ENCODE measurements at regions not wholly inside any gene's neighbourhood (a gene's known extent, or its start where the extent isn't known, plus 50 kb on each side); places are given as distances from the start of the nearest gene placed in this dataset.

DNA sequence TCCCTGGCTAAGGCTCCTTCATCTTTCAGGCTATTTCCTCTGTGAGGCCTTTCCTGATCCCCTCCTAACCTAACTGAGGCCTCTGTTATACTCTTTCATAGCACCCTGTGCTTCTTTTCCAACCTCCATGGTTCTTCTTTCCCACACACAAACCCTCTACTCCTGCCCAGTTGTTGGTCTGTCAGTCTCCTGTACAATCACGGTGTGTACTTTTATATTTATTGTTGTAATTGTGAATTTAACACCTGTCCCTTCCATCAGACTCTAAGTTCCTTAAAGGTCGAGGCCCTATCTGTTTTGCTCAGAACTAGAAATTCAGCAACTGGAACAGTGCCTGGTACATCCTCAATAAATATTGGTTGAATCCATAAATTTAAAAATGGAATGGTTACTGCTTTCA lies 100.2 kb upstream of the KCNE2 start:
- no peak overlapping the region for H3K4me3 ChIP-seq
- DNase-seq (ENCODE audit: low spot score): no peak

DNA sequence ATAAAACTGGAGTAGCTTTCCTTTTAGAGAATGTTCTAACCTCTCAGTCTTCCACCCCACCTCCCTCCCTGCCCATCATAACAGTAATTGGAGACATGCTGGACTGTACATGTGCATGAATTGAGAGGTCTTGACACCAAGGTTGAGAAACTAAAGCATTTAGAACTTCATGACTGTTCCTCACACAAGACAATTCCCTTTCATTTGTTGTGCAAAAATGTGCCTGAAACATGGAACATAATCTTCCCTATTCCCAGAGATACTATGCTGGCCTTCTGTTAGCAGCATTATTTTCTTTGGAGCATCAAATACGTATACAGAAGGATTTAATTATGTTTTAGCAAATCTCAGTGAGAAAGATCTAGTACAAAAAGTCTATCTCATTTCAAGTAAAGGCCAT lies 97.5 kb upstream of the KCNE2 start:
- Histone ChIP-seq H3K4me2 (no peak overlapping the region), H3K9me3 (ENCODE audit: low read depth) (no peaks in the 10 kb centered on the region), H3K27ac (no peak overlapping the region), H3K9me2 (replicated peaks; ENCODE audit: insufficient read depth) (no peaks in the 10 kb centered on the region), H3K27me3 (no peaks in the 10 kb centered on the region), H3K4me1 (ENCODE audit: insufficient read depth) (peaks cover 8% of the 10 kb centered on the region), H4K20me1 (ENCODE audit: insufficient read depth, poor library complexity, severe bottlenecking) (no peaks in the 10 kb centered on the region), H3K79me2 (no peaks in the 10 kb centered on the region), H2AFZ (no peak overlapping the region), H3K4me3 (no peak overlapping the region), H3K36me3 (replicated peaks; ENCODE audit: insufficient read depth, low read depth) (no peaks in the 10 kb centered on the region)
- WGBS (ENCODE audit: low lambda C conversion rate, missing lambda C conversion rate): 82% methylated on average over 1 of the region's 1 CpG
- DNase-seq (ENCODE audit: low spot score): no peak
- TF ChIP-seq EZH2 (IDR thresholded peaks at IDR 0.05; ENCODE audit: borderline replicate concordance): no peak
- TF ChIP-seq, protein P1, sequence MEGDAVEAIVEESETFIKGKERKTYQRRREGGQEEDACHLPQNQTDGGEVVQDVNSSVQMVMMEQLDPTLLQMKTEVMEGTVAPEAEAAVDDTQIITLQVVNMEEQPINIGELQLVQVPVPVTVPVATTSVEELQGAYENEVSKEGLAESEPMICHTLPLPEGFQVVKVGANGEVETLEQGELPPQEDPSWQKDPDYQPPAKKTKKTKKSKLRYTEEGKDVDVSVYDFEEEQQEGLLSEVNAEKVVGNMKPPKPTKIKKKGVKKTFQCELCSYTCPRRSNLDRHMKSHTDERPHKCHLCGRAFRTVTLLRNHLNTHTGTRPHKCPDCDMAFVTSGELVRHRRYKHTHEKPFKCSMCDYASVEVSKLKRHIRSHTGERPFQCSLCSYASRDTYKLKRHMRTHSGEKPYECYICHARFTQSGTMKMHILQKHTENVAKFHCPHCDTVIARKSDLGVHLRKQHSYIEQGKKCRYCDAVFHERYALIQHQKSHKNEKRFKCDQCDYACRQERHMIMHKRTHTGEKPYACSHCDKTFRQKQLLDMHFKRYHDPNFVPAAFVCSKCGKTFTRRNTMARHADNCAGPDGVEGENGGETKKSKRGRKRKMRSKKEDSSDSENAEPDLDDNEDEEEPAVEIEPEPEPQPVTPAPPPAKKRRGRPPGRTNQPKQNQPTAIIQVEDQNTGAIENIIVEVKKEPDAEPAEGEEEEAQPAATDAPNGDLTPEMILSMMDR (IDR thresholded peaks at IDR 0.05; ENCODE audit: poor library complexity): no peak
- no peak for TF ChIP-seq EZH2phosphoT487 (IDR thresholded peaks at IDR 0.05; ENCODE audit: low read depth, severe bottlenecking, unreplicated experiment)

More for the DNA sequence above, 100.2 kb upstream of the KCNE2 start:
- H3K27me3 ChIP-seq: no peaks in the 10 kb centered on the region
- peaks cover 9% of the 10 kb centered on the region for H3K4me1 ChIP-seq (ENCODE audit: insufficient read depth)
- no peaks in the 10 kb centered on the region for H3K9me2 ChIP-seq (replicated peaks; ENCODE audit: insufficient read depth)
- no peaks in the 10 kb centered on the region for H3K36me3 ChIP-seq (replicated peaks; ENCODE audit: insufficient read depth, low read depth)
- 92% methylated on average over 2 of the region's 2 CpGs for WGBS (ENCODE audit: low lambda C conversion rate, missing lambda C conversion rate)
- H3K9me3 ChIP-seq (ENCODE audit: low read depth): no peaks in the 10 kb centered on the region
- H2AFZ ChIP-seq: no peak overlapping the region
- TF ChIP-seq EZH2 (IDR thresholded peaks at IDR 0.05; ENCODE audit: borderline replicate concordance) (no peak), EZH2phosphoT487 (IDR thresholded peaks at IDR 0.05; ENCODE audit: low read depth, severe bottlenecking, unreplicated experiment) (no peak)
- TF ChIP-seq, protein P1 (IDR thresholded peaks at IDR 0.05; ENCODE audit: poor library complexity): no peak
- no peaks in the 10 kb centered on the region for H4K20me1 ChIP-seq (ENCODE audit: insufficient read depth, poor library complexity, severe bottlenecking)
- H3K27ac ChIP-seq: no peak overlapping the region
- no peak overlapping the region for H3K4me2 ChIP-seq
- H3K79me2 ChIP-seq: no peaks in the 10 kb centered on the region

DNA sequence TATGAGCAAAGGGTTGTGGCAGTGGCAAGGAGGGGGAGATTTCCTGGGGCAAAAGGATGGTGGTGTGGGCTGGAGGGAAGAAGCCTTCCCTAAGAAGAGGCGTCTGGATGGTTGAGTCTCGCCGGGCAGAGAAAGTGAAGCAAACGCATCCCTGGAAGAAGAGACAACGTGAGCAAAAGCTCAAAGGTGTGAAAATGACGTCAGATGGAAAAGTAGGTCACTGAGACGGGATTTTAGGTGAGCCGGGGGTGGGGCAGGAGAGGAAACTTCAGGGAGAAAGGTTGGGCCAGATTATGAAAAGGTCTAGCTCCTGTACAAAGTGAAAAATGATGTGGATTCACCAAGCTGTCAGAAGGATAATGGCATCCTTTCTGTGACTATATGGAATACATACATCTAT lies 95.3 kb upstream of the KCNE2 start:
- H3K79me2 ChIP-seq: no peaks in the 10 kb centered on the region
- no peak overlapping the region for H2AFZ ChIP-seq
- no peaks in the 10 kb centered on the region for H3K4me1 ChIP-seq (ENCODE audit: insufficient read depth)
- no peaks in the 10 kb centered on the region for H3K9me3 ChIP-seq (ENCODE audit: low read depth)
- H4K20me1 ChIP-seq (ENCODE audit: insufficient read depth, poor library complexity, severe bottlenecking): no peaks in the 10 kb centered on the region
- no peaks in the 10 kb centered on the region for H3K27me3 ChIP-seq
- no peak overlapping the region for H3K4me2 ChIP-seq
- no peaks in the 10 kb centered on the region for H3K36me3 ChIP-seq (replicated peaks; ENCODE audit: insufficient read depth, low read depth)
- TF ChIP-seq EZH2phosphoT487 (IDR thresholded peaks at IDR 0.05; ENCODE audit: low read depth, severe bottlenecking, unreplicated experiment) (no peak), EZH2 (IDR thresholded peaks at IDR 0.05; ENCODE audit: borderline replicate concordance) (no peak)
- TF ChIP-seq, protein P1 (IDR thresholded peaks at IDR 0.05; ENCODE audit: poor library complexity): no peak
- 96% methylated on average over 8 of the region's 8 CpGs for WGBS (ENCODE audit: low lambda C conversion rate, missing lambda C conversion rate)
- no peaks in the 10 kb centered on the region for H3K9me2 ChIP-seq (replicated peaks; ENCODE audit: insufficient read depth)
- no peak for DNase-seq (ENCODE audit: low spot score)
- no peak overlapping the region for H3K27ac ChIP-seq
- no peak overlapping the region for H3K4me3 ChIP-seq

DNA sequence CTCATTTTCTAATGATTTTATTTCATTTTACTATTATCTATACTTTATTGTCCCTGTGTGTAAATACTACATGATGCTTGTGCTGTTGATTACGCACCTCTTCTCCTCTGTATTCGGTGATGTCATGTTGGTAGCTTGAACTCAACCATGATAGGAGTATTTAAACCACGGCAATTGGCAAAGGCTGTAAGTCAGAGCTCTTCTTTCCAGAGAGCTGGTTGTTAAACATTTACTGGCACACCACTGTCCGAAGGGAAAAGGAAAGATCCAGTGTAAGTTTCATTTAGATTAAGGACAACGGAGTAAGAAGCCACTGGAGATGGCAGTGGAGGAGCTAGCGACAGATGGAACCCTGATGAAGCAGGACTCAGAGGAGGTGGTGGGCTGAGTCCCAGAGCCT lies 93.4 kb upstream of the KCNE2 start:
- Histone ChIP-seq H3K9me2 (replicated peaks; ENCODE audit: insufficient read depth) (no peaks in the 10 kb centered on the region), H2AFZ (no peak overlapping the region), H3K27me3 (no peaks in the 10 kb centered on the region), H3K27ac (no peak overlapping the region), H3K4me3 (no peak overlapping the region), H4K20me1 (ENCODE audit: insufficient read depth, poor library complexity, severe bottlenecking) (no peaks in the 10 kb centered on the region), H3K9me3 (ENCODE audit: low read depth) (no peaks in the 10 kb centered on the region), H3K4me2 (no peak overlapping the region), H3K36me3 (replicated peaks; ENCODE audit: insufficient read depth, low read depth) (no peaks in the 10 kb centered on the region), H3K79me2 (no peaks in the 10 kb centered on the region), H3K4me1 (ENCODE audit: insufficient read depth) (no peaks in the 10 kb centered on the region)
- WGBS (ENCODE audit: low lambda C conversion rate, missing lambda C conversion rate): 78% methylated on average over 6 of the region's 6 CpGs
- peak; percentile 16 for DNase-seq (ENCODE audit: low spot score)
- no peak for TF ChIP-seq EZH2phosphoT487 (IDR thresholded peaks at IDR 0.05; ENCODE audit: low read depth, severe bottlenecking, unreplicated experiment)
- TF ChIP-seq, protein P1 (IDR thresholded peaks at IDR 0.05; ENCODE audit: poor library complexity): no peak
- TF ChIP-seq EZH2 (IDR thresholded peaks at IDR 0.05; ENCODE audit: borderline replicate concordance): no peak

All from hepatocyte (in vitro differentiated cells).